ENCODE measurements at regions not wholly inside any gene's neighbourhood (a gene's known extent, or its start where the extent isn't known, plus 50 kb on each side); places are given as distances from the start of the nearest gene placed in this dataset.
"Not testable (repeated sequence)": the region's sequence is repeated elsewhere in the genome, so short reads cannot be mapped to it uniquely, and the experiment has no call there.

DNA sequence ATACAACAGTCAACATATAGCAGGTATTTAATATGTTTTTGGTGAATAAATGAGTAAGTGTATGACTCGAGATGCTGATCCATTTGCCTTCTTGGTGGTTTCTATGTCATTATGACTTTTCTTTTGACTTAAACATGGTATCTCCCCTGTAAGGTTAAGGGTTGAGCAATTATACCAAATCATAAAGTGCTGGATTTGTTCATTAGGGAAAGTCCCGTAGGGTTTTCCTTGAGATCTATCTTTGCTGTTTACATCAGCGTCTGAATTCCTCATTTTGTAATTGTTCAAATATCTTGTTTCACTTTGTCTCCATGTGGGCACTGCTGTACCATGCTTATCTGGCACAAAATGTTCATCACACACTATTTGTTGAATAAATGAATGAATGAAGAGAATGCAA is 562.6 kb downstream of the EDEM1 start:
- no peak for DNase-seq (ENCODE audit: low read depth in 2 of 2)

DNA sequence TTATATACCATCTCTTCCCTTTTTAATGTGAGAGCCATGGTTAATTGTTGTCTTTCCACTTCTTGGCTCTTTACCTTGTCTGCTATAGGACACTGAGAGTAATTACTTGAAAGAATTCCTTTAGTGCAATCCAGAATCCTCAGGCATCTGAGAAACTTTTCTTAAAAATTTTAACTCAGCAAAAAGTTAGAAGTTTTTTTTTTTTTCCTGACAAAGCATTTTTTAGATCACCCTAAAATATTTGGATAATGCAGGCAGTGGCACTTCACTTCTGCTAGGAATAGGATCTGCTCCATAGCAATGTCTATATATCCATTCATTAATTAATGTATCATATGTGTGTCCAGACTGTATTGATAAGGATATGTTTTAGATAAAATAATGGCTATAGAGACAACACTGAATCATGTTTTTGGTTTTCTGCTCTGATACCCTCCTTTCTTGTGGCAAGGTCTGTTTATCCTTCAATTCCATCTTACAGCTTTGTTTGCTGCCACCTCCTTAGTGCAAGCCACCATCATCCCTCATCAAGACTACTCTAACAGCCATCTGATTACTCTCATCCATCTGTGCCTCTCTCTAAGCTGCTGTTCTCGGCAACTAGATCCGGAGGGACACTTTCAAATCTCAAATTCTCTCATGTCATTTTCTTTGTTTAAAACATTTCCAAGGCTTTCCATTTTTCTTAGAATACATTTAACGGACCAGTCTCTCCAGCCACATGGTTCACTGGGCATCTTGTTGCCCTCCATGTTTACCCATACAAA is 563.5 kb downstream of the EDEM1 start:
- DNase-seq (ENCODE audit: low read depth in 2 of 2), result no peak

DNA sequence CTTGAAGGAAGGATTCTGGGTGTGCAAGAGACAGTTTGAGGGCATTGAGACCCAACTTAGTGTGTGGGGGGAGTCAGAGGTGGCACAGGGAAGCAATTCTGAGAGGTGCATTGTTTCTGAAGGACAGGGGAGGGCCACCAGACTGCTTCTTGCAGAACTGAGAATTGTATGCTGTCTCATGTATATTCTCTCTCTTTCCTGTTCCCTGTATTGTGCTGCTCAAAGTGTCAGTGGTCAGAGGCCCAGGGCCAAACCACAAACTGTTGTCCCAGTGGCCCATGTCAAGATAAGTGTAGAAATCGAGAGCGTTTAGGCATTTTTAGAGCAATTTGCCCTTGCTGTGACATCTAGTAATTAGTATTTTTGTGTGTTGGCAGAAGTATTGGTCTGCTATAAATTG is 567.1 kb downstream of the EDEM1 start:
- no peak for DNase-seq (ENCODE audit: low read depth in 2 of 2)

DNA sequence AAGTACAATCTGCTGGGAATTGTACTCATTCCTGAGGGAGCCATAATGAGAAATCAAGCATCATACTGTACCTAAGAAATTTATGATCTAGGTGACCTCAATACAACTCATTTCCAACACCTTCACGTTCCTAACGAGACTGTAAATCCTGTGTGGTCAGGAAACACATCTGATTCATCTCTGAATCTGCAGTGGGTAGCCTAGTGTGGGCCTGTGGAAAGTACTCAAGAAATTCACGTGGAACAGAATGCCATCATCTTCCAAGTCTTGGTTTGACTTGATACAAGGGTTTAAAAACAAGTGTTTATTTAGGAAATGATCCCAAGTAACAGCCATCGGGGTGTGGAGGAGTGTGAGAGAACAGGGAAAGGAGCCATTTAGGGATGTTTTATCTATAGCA is 568.9 kb downstream of the EDEM1 start:
- DNase-seq (ENCODE audit: low read depth in 2 of 2), result no peak

DNA sequence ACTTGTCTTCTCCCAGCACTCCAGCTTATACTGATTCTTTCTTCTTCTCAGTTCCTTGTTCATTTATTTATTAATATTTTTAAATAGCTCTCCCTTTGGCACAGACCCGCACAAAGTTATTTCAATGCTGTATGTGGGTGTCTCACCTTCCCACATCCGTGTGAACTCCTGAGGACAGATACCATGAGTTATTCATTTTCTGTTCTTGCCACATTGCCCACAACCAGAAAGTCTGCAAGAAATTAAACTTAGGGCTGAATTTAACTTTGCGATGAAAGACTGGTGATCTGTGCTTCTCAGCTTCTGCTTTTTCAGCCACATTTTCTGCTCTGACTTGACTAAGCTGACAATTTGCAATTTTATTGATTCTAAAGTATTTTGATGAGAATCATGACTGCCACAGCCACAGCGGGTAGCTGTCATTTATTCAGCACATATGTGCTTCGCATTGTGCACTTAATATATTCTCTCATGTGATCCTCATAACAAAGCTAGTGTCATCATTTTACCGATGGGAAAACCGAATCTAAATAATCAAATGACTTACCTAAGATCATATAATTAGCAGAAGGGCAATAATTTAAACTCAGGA is 569.8 kb downstream of the EDEM1 start:
- DNase-seq (ENCODE audit: low read depth in 2 of 2), result no peak

DNA sequence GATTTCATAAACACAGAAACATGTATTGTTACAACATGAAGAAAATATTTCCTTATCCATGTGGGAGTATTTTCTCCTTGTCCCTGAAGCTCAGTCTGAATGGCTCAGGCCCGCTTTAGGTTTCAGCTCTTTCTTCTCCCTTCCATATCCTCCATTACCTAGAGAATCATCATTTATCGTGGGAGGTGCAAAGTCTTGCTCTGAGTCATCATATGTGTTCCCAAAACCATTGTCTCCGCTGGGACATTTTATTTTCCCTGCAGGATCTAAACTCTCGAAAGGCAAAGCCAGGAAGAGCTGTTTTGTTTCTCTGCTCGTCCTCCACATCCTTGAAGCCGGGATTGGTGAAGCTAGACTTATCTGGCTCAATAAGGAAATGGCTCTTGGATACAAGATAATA is 571.2 kb downstream of the EDEM1 start:
- no peak for DNase-seq (ENCODE audit: low read depth in 2 of 2)

DNA sequence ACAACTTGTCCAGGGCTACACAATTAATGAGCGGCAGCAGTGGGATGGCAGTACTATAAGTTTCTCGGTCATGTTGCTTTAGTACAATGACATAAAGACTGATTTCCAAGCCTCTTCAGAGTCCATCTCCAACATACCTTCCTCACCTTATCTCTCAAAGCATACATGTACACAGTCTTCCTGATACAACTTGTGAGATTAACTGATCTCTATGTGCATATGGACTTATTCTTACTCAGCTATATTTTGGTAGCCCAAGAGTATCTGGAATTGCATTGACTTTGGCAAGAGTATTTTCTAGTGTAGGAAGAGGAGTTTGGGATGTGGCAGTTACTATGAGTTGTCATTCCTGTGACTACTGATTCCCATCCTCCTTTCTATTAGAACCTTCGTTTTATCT is 575.0 kb downstream of the EDEM1 start:
- no peak for DNase-seq (ENCODE audit: low read depth in 2 of 2)

DNA sequence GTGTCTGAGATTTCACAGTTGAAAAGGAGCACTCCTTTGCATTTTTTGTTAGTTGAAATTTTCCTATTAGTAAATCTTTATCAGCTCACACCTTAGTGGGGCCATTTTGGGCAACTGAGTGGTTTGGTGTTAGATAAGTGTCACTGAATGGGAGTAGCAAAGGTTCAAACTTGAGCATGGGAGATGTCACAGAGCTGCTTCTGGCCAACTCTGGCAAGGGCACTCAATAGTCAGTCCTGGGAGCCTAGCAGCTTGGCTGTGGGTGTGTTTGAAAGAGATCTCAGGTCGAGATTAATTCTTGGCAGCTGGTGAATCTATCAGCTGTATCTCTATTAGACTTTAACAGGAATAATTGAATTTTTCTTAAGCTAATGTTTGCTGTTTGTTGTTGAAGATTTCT is 579.3 kb downstream of the EDEM1 start:
- DNase-seq (ENCODE audit: low read depth in 2 of 2), result no peak

DNA sequence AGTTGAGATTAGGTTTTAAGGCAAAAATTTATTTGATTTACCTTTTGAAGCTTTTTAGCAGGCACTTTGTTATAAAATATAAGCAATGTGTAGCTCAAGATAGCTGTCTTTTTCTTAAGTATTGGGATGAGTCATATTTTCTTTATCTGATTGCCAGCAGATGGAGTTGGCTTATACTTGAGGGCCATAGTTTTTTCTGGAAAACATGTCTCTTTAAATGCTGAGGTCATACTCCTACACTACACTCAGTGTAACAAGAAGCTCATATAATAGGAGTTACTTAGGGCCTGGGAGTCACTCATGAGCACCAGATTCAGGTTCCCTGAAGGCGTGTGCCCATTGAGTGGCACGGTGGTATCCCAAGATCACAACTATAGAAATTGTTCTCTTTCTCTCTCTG is 579.8 kb downstream of the EDEM1 start:
- DNase-seq (ENCODE audit: low read depth in 2 of 2), result no peak

DNA sequence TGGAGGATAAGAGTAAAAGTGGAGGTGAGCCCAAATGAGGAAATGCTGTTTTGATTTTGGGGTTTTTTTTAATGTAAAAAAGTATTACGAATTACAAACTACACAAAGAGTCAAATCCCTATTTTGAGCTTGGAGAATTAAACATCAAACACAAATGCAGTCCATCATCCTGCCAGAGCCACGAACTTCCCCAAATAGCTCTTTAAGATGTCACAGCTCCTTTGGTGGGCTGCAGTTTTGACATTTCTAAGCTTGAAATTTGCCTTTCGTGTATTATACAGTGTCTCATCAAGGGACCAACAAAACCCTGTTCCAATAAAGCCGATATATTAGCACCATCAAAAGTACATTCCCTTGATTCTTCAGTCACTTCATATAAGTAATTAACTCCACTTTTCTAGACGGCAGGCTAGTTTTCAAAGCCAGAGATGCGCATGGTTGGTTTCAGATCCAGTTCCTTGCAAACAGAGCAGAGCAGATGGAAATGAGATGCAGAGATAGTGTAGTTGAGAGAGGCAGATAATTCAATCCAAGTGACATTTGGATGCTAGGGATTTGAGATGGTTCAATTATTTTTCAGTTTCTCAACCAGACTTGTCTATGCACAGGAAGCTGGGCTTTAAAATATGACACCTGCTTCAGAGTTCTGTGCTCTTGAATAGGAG is 580.9 kb downstream of the EDEM1 start:
- DNase-seq (ENCODE audit: low read depth in 2 of 2), result no peak

DNA sequence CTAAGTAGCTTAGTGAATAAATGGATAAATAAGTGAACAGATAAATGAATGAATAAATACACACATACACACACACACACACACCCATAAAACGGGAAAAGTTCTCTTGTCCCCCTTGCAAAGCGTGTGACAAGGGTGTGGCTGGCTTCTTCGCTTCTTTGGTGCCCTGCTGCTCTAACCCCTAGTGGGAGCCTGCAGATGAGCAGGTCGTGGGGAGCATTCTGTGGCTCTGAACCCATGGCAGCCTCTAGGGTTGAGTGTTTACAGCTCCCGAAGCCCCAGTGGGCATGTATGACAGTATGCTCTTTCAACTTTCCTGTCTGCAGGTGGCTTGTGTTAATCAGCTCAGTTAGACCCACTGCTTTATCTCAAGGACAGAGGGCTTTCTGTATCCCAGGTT is 582.3 kb downstream of the EDEM1 start:
- no peak for DNase-seq (ENCODE audit: low read depth in 2 of 2)

DNA sequence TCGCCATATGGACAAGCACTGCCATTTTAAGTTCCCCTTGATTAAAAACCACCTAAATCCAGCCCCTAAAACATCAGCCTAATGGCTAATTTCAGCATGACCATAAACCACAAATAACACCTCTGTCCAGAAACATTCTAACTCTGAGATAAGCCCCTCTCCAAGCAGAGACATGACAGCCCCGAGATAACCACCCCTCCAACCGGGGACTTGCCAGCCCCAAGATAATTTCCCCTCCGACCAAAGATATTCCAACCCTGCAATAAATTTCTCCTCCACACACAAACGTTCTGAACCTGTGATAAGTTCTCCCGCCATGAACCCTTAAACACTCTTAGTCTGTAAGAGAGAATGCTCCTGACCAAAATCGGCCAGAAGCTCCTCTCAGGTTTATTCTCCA is 586.8 kb downstream of the EDEM1 start:
- no peak for DNase-seq (ENCODE audit: low read depth in 2 of 2)

DNA sequence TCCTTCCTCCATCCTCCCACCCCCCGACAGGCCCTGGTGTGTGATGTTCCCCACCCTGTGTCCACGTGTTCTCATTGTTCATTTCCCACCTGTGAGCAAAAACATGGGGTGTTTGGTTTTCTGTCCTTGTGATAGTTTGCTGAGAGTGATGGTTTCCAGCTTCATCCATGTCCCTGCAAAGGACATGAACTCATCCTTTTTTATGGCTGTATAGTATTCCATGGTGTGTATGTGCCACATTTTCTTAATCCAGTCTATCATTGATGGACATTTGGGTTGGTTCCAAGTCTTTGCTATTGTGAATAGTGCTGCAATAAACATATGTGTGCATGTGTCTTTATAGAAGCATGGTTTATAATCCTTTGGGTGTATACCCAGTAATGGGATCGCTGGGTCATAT is 587.6 kb downstream of the EDEM1 start:
- DNase-seq (ENCODE audit: low read depth in 2 of 2), result not testable (repeated sequence)

DNA sequence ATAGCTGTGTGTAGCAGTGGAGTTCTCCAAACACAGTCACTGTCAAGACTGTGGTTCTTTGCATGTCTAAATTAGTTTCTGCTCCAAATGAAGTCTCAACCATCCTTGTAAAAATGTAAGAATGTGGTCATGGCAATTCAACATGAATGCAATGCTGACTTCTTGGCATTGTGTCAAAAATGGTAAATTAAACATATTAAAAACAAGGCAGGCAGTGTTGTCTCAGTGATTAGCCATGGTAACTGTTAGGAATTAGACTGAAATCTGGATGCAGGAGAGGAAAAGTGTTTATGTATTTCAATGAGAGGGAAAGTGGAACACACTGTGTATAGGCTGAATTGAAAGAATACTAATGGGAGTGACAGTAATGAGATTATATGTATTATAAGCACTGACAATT is 597.2 kb downstream of the EDEM1 start:
- DNase-seq (ENCODE audit: low read depth in 2 of 2), result no peak

DNA sequence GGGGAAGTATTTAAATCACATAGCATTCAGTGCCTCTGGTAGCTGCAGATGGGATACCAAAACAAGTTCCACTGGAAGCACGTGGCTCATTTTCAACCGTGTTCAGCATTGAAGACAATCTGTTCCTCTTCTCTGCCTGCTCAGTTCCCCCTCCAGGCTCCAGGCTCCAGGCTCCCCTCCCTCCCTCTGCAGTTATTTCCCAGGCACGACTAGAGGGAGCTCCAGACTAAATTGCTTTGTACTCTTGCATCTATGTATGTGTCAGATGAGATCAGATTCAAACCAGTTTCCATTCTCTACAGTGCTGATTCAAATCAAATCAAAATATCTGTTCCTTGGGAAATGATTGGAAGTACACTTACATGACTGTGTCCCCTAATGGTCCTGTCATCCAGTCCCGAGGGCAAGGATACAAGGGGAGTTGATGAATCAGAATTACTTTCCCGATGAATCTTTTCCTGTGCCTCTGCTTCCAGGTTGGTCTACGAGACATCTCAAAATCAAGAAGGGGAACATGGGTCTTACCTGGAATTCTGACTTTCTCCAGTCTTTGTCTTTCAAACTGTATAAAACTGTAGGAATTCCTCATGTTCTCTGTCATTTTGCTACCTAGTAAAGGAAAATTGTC is 600.5 kb downstream of the EDEM1 start:
- no peak for DNase-seq (ENCODE audit: low read depth in 2 of 2)

DNA sequence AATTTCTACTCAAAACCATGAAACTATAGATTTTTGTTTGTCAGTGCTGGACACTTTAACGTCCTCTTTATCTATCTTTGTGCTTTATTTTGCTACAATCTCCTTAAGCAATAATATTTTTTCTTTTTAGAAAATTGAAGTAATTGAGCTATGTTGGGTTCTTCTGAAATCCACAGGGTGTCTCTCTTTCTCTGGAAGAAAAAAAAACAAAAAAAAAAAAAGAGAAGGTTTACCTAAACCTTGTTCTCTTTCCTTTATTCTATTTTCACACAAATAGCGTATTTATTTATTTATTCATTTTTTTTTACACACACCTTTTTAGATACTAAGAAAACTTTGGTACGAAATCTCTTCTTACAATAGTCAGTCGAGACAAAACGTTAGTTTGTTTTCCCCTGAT is 601.0 kb downstream of the EDEM1 start:
- DNase-seq (ENCODE audit: low read depth in 2 of 2), result no peak

DNA sequence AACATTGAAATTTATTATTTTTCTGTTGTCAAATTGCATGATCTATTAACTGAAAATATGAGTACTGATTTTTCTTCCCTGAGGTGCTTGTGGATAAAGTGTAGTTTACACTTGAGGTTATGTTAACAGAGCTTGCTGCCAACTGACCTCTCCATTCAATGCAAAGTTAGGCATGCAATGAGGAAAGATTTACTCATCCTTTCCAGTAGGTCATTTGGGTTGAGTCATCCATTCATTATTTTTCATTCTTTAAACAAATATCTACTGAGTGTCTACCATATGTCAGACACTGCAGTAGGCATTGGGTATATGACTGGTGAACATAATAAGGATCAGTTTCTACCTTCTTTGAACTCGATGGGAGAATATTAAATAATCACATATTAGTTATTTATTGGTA is 604.1 kb downstream of the EDEM1 start:
- DNase-seq (ENCODE audit: low read depth in 2 of 2), result no peak

DNA sequence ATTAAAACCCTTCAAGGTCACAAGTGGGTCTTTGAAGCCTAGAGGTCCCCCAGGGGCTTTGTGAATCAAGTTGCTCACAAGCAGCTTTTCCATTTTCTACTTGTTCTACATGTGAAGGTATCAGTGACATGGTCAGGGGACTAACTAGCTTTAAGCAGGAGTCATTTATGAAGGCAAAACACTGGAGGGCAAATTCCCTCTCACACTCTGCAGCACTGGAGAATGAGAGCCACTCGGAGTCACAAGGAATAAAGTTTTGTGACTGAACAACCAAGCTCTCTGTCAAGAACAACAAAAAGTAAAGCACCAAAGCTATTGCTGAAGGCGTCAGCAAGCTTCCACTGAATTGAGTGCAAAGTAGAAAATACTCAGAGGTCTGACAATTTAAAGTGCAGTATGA is 609.0 kb downstream of the EDEM1 start:
- no peak for DNase-seq (ENCODE audit: low read depth in 2 of 2)

DNA sequence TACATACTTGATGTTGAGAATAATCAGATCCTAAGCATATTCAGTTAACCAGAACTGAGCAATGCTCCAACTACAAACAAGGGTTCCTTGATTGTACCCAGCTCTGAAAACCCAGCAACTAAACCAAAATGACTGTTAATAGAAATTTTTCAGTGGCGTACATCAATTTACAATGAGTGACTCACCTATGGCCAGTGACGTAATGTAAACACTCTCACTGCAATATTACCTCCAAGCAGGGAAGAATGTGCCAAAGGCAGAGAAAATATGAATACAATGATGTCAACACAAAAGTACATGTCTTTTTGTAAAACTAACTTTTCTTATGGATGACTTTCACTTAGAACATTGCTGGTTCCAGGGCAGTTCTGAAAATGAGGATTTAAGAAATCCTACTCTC is 611.3 kb downstream of the EDEM1 start:
- DNase-seq (ENCODE audit: low read depth in 2 of 2), result no peak

DNA sequence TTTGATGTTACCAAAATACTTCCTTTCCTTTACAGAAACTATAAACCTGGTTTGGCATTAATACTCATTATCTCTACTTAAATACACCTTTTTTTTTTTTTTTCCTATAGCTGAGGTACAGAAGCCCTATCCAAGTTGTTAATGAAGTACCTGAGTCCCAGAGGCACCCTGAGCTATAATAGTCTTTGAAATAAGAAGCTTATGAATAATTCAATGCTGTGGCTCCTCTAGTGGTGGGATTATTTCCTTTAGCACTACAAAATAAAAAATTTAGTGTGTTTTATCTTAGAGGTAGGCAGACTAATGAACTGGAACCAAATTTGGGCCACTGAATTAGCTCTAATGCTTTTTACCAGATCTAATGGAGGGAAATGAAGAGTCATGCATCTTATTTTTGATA is 611.9 kb downstream of the EDEM1 start:
- no peak for DNase-seq (ENCODE audit: low read depth in 2 of 2)

DNA sequence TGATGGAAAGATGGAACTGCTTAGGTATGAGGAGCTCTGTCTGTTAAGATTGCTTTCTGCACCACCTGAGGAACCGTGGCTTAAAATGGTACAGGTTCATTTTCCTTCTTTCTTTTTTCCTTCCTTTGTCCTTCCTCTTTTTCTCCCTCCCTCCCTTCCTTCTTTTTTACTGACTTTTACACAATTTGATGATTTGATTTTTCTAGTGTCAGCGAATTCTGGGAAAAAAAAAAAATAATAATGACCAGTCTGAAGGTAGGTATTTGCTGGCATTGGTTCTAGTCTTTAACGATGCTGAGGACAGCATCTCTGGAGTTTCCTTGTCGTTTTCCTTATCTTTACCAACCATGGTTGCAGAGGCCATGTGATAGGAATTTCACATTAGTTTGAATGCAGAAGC is 613.5 kb downstream of the EDEM1 start:
- no peak for DNase-seq (ENCODE audit: low read depth in 2 of 2)

DNA sequence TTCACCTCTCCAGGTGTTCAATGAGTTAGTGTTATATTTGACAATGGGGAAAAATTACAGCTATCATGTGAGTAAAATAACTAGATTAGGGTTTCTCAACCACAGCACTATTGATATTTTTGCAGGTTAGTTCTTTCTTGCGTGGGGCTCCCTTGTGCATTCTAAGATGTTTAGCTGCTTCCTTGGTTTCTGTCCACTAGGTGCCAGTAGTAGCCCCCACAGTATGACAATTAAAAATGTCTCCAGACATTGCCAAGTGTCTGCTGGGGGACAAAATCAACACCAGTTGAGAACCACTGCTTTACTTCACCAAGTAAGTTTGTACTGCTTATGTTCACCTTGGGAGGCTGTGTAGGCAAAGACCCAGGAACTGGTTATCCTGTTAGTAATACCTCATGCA is 618.7 kb downstream of the EDEM1 start:
- DNase-seq (ENCODE audit: low read depth in 2 of 2), result no peak
